DND-41 (cell line): ENCODE measurements at regions not wholly inside any gene's neighbourhood (a gene's known extent, or its start where the extent isn't known, plus 50 kb on each side); places are given as distances from the start of the nearest gene placed in this dataset.

Experiments
- EZH2 ChIP-seq: IDR thresholded peaks from 3 replicates; pipeline ENCODE4 v1.6.1; 2012; ENCODE audit warnings: borderline replicate concordance, low read depth, mild to moderate bottlenecking, moderate library complexity, low read length, inconsistent platforms; ENCODE audit not compliant: severe bottlenecking
- TF ChIP-seq, protein P1 (sequence below): IDR thresholded peaks from 2 replicates; pipeline ENCODE4 v1.5.1; 2012; ENCODE audit warnings: borderline replicate concordance, low read length, moderate library complexity, mild to moderate bottlenecking; ENCODE audit not compliant: poor library complexity, severe bottlenecking; ENCODE audit errors: extremely low read depth

DNA sequence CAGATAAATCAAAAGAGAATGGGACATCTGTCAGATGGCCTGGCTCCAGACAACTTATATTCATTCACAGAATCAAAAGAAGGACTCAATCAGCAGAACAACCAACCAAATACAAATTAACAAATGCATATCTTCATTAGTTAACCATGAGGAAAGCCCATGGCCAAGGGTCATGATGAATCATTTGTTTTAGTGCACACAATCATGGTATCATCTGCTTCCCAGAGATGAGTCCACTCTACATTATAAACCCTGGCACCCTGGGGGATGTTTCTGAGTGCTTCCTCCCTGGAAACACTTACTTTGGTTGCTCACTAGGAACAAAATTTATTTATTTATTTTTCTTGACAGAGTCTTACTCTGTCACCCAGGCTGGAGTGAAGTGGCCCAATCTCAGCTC is 453.3 kb upstream of the HS3ST1 start:
- TF ChIP-seq, protein P1, sequence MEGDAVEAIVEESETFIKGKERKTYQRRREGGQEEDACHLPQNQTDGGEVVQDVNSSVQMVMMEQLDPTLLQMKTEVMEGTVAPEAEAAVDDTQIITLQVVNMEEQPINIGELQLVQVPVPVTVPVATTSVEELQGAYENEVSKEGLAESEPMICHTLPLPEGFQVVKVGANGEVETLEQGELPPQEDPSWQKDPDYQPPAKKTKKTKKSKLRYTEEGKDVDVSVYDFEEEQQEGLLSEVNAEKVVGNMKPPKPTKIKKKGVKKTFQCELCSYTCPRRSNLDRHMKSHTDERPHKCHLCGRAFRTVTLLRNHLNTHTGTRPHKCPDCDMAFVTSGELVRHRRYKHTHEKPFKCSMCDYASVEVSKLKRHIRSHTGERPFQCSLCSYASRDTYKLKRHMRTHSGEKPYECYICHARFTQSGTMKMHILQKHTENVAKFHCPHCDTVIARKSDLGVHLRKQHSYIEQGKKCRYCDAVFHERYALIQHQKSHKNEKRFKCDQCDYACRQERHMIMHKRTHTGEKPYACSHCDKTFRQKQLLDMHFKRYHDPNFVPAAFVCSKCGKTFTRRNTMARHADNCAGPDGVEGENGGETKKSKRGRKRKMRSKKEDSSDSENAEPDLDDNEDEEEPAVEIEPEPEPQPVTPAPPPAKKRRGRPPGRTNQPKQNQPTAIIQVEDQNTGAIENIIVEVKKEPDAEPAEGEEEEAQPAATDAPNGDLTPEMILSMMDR = no peak
- TF ChIP-seq EZH2 = no peak
